Neutrophil (primary cell): ENCODE measurements at regions not wholly inside any gene's neighbourhood (a gene's known extent, or its start where the extent isn't known, plus 50 kb on each side); places are given as distances from the start of the nearest gene placed in this dataset.

Source experiments
- H3K27ac ChIP-seq: fragments of 200-600 bp; sonication (generic); 2 replicates; pipeline ENCODE4 v1.5.1; 2016; ENCODE audit warnings: mild to moderate bottlenecking, moderate library complexity
- H3K27me3 ChIP-seq: fragments of 200-600 bp; sonication (generic); 2 replicates; pipeline ENCODE4 v1.6.0; 2016; ENCODE audit warnings: mild to moderate bottlenecking
- H3K36me3 ChIP-seq: fragments of 200-600 bp; sonication (generic); 2 replicates; pipeline ENCODE4 v1.5.1; 2017
- H3K4me1 ChIP-seq, 2 experiments: fragments of 200-600 bp in 1 of 2; sonication (generic) in 1 of 2; 1 replicate in 1 of 2; 2 replicates in 1 of 2; pipeline versions ENCODE4 v1.5.1 to v1.6.1; 2013 to 2016; ENCODE audit warnings: low read depth in 1 of 2, low read length in 1 of 2, mild to moderate bottlenecking in 1 of 2, moderate library complexity in 1 of 2; ENCODE audit not compliant: control insufficient read depth in 1 of 2, insufficient read depth in 1 of 2
- H3K4me3 ChIP-seq, 2 experiments: fragments of 200-600 bp in 1 of 2; sonication (generic) in 1 of 2; 1 replicate in 1 of 2; 2 replicates in 1 of 2; pipeline ENCODE4 v1.5.1; 2013 to 2016; ENCODE audit warnings: low read depth in 1 of 2, low read length in 1 of 2, mild to moderate bottlenecking in 1 of 2, moderate library complexity in 1 of 2
- H3K9me3 ChIP-seq: fragments of 200-600 bp; sonication (generic); 2 replicates; pipeline ENCODE4 v1.5.1; 2016
- CTCF ChIP-seq: fragments of 200-600 bp; sonication (generic); IDR thresholded peaks from 2 replicates; pipeline ENCODE4 v1.5.1; 2016; ENCODE audit warnings: antibody characterized with exemption

DNA sequence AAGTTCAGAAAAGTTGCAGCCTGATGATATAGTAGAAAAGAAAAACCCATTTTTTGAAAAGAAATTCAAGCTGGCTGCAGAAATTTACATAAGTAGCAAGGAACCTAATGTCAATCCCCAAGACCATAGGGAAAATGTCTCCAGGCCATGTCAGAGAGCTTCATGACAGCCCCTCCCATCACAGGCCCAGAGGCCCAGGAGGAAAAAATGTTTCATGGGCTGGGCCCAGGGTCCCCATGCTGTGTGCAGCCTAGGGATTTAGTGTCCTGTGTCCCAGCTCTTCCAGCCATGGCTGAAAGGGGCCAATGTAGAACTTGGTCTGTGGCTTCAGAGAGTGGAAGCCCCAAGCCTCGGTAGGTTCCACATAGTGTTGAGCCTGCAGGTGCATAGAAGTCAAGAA is 220.3 kb downstream of the CSNK1G3 start:
- H3K36me3 ChIP-seq = no peaks in the 10 kb centered on the region
- H3K9me3 ChIP-seq = no peaks in the 10 kb centered on the region
- no peak for TF ChIP-seq CTCF
- no peaks in the 10 kb centered on the region for H3K27me3 ChIP-seq
- no peak overlapping the region for H3K4me3 ChIP-seq
- H3K27ac ChIP-seq = no peak overlapping the region
- H3K4me1 ChIP-seq = no peaks in the 10 kb centered on the region

- no peaks in the 10 kb centered on the region for H3K27me3 ChIP-seq
- no peak overlapping the region for H3K4me3 ChIP-seq
- H3K9me3 ChIP-seq = no peaks in the 10 kb centered on the region
- no peak for TF ChIP-seq CTCF
- H3K27ac ChIP-seq = no peak overlapping the region
- no peaks in the 10 kb centered on the region for H3K36me3 ChIP-seq
- H3K4me1 ChIP-seq = no peaks in the 10 kb centered on the region
These were observed 210.5 kb downstream of the CSNK1G3 start for GRCh38 chr5:123722451-123722850.

GRCh38 chr5:123721675-123722276 is 209.8 kb downstream of the CSNK1G3 start:
- Histone ChIP-seq H3K4me3 (no peak overlapping the region), H3K4me1 (no peaks in the 10 kb centered on the region), H3K27ac (no peak overlapping the region), H3K36me3 (no peaks in the 10 kb centered on the region), H3K9me3 (no peaks in the 10 kb centered on the region), H3K27me3 (no peaks in the 10 kb centered on the region)
- TF ChIP-seq CTCF = no peak

GRCh38 chr5:123720955-123721354 is 209.0 kb downstream of the CSNK1G3 start:
- Histone ChIP-seq H3K4me3 (no peak overlapping the region), H3K4me1 (no peaks in the 10 kb centered on the region), H3K9me3 (no peaks in the 10 kb centered on the region), H3K27me3 (no peaks in the 10 kb centered on the region), H3K36me3 (no peaks in the 10 kb centered on the region), H3K27ac (no peak overlapping the region)
- no peak for TF ChIP-seq CTCF

- no peak overlapping the region for H3K27ac ChIP-seq
- H3K27me3 ChIP-seq = no peaks in the 10 kb centered on the region
- H3K4me3 ChIP-seq = no peak overlapping the region
- TF ChIP-seq CTCF = no peak
- no peaks in the 10 kb centered on the region for H3K9me3 ChIP-seq
- no peaks in the 10 kb centered on the region for H3K36me3 ChIP-seq
- H3K4me1 ChIP-seq = no peaks in the 10 kb centered on the region
These were observed 208.4 kb downstream of the CSNK1G3 start for GRCh38 chr5:123720339-123720738.

GRCh38 chr5:123719004-123719403 is 207.0 kb downstream of the CSNK1G3 start:
- H3K9me3 ChIP-seq = no peaks in the 10 kb centered on the region
- TF ChIP-seq CTCF = no peak
- H3K36me3 ChIP-seq = no peaks in the 10 kb centered on the region
- H3K27me3 ChIP-seq = no peaks in the 10 kb centered on the region
- no peaks in the 10 kb centered on the region for H3K4me1 ChIP-seq
- H3K4me3 ChIP-seq = no peak overlapping the region
- no peak overlapping the region for H3K27ac ChIP-seq
